ENCODE measurements at regions not wholly inside any gene's neighbourhood (a gene's known extent, or its start where the extent isn't known, plus 50 kb on each side); places are given as distances from the start of the nearest gene placed in this dataset.

DNA sequence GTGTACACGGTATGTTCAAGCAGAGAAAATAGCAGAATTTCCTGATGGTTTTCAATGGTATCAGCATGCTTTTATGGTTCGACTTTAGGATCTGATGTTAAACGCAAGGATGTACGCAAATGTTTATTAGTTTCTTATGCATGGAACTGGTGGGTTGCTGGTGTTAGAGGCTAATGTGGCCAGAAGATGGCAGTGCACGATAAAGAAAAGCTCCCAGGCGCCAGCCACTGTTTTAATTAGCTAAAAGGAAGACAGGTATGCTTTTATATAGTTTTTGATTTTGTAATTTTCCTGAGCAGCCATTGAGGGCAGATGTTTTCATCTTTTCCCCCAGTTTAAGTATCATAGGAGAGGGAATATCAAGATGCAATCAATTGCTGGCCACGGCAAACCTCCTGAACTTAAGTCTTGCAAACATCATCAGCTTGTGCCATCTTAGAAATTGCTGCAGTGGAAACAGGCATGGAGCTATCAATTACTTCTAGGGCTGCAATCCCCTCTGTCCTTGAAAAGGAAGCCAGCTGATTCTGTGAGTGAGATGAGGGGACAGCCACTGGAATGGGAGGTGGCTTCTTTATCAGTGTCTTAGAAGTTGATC is 648.5 kb upstream of the RBFOX1 start:
- WGBS, 2 donors, result 16 to 19% methylated on average over 7 of the region's 7 CpGs
- no peak for ATAC-seq (ENCODE audit: insufficient read depth, low FRiP score)

DNA sequence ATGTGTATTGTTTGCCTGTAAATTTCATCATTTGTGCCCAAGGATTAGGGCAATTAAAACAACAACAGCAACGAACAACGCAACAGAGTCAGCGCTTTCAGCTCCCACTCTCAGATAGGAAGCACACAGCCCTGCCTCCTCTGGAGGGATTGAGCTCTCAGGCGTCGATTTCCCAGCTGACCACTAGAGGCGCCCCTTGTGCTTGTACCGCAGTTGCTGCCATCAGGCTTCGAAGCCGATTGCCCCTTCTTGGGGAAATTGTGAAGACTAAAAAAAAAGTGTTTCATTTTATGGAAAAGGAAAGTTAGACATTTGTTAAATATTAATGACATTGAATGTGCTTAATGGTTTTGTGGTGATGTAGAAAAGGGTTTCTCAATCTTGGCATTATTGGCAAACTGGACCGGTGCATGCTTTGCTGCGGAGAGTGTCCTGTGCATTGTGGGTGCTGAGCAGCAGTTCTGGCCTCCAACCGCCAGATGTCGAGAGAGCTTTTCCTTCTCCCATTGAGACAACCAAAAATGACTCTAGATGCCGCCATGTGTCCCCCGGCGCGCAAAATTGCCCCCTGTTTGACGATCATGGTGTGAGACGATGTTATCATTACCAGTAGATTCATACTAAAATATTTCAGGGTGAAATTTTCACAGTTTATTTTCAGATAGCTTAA is 650.4 kb upstream of the RBFOX1 start:
- Histone ChIP-seq H3K9ac (ENCODE audit: insufficient read depth in 1 of 2, low read length in 2 of 2) (no peak overlapping the region), H3K4me1 (ENCODE audit: control insufficient read depth in 5 of 5, insufficient read depth in 5 of 5, low read length in 5 of 5) (no peaks in the 10 kb centered on the region), H3K27ac (ENCODE audit: low read depth in 1 of 2, low read length in 1 of 2) (no peak overlapping the region), H3K9me3 (ENCODE audit: control insufficient read depth in 4 of 4, insufficient read depth in 3 of 4, low read length in 3 of 4) (peaks cover 0 to 3% (median 0%) of the 10 kb centered on the region in 4 donors), H3K27me3 (ENCODE audit: control insufficient read depth in 3 of 3, insufficient read depth in 3 of 3, low read length in 2 of 3) (no peaks in the 10 kb centered on the region), H3K4me3 (no peak overlapping the region), H3K36me3 (ENCODE audit: control insufficient read depth in 4 of 4, insufficient read depth in 4 of 4, low read length in 4 of 4) (no peaks in the 10 kb centered on the region)
- ATAC-seq (ENCODE audit: insufficient read depth, low FRiP score) (no peak), DNase-seq (peak; percentile 1 to 35 (median 7))
- TF ChIP-seq, protein P1, sequence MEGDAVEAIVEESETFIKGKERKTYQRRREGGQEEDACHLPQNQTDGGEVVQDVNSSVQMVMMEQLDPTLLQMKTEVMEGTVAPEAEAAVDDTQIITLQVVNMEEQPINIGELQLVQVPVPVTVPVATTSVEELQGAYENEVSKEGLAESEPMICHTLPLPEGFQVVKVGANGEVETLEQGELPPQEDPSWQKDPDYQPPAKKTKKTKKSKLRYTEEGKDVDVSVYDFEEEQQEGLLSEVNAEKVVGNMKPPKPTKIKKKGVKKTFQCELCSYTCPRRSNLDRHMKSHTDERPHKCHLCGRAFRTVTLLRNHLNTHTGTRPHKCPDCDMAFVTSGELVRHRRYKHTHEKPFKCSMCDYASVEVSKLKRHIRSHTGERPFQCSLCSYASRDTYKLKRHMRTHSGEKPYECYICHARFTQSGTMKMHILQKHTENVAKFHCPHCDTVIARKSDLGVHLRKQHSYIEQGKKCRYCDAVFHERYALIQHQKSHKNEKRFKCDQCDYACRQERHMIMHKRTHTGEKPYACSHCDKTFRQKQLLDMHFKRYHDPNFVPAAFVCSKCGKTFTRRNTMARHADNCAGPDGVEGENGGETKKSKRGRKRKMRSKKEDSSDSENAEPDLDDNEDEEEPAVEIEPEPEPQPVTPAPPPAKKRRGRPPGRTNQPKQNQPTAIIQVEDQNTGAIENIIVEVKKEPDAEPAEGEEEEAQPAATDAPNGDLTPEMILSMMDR (IDR thresholded peaks at IDR 0.05; ENCODE audit: control extremely low read depth, extremely low read depth), result no peak
- 50 to 54% methylated on average over 19 of the region's 19 CpGs for WGBS, 2 donors

More for the DNA sequence above, 648.5 kb upstream of the RBFOX1 start:
- Histone ChIP-seq H3K27ac (ENCODE audit: low read depth in 1 of 2, low read length in 1 of 2) (no peak overlapping the region), H3K36me3 (ENCODE audit: control insufficient read depth in 4 of 4, insufficient read depth in 4 of 4, low read length in 4 of 4) (no peaks in the 10 kb centered on the region), H3K27me3 (ENCODE audit: control insufficient read depth in 3 of 3, insufficient read depth in 3 of 3, low read length in 2 of 3) (no peaks in the 10 kb centered on the region), H3K4me1 (ENCODE audit: control insufficient read depth in 5 of 5, insufficient read depth in 5 of 5, low read length in 5 of 5) (no peaks in the 10 kb centered on the region), H3K9ac (ENCODE audit: insufficient read depth in 1 of 2, low read length in 2 of 2) (no peak overlapping the region), H3K9me3 (ENCODE audit: control insufficient read depth in 4 of 4, insufficient read depth in 3 of 4, low read length in 3 of 4) (peaks cover 0 to 8% (median 3%) of the 10 kb centered on the region in 4 donors), H3K4me3 (no peak overlapping the region)
- DNase-seq, result peak; percentile 22 to 30 (median 26)
- TF ChIP-seq, protein P1 (IDR thresholded peaks at IDR 0.05; ENCODE audit: control extremely low read depth, extremely low read depth), result no peak

DNA sequence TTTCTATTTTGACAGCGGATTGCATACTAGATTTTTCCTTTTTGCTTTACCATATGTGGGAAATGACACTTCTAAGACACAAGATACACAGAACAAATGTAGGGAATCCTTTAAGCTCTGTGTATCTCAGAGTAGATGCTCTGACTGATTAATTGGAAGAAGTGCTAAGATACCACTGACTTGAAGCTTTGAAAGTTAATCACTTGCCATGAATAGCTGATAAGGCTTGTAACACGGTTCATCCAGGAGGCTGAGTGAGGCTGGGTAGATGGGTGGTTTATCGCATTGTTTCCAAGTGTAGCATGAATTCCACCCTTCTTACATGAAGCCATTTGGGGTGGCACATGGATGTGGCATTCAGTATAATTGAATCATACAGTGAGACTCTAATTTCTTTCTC is 654.1 kb upstream of the RBFOX1 start:
- no peak overlapping the region for H3K4me3 ChIP-seq
- TF ChIP-seq, protein P1 (IDR thresholded peaks at IDR 0.05; ENCODE audit: control extremely low read depth, extremely low read depth), result no peak
- ATAC-seq (ENCODE audit: insufficient read depth, low FRiP score) (no peak), DNase-seq (no peak)
- H3K9ac ChIP-seq (ENCODE audit: insufficient read depth in 1 of 2, low read length in 2 of 2), result no peak overlapping the region
- H3K4me1 ChIP-seq (ENCODE audit: control insufficient read depth in 5 of 5, insufficient read depth in 5 of 5, low read length in 5 of 5), result no peaks in the 10 kb centered on the region
- H3K36me3 ChIP-seq (ENCODE audit: control insufficient read depth in 4 of 4, insufficient read depth in 4 of 4, low read length in 4 of 4), result no peaks in the 10 kb centered on the region
- WGBS, 2 donors, result 65 to 77% methylated on average over 3 of the region's 3 CpGs
- H3K27ac ChIP-seq (ENCODE audit: low read depth in 1 of 2, low read length in 1 of 2), result no peak overlapping the region
- no peaks in the 10 kb centered on the region for H3K27me3 ChIP-seq (ENCODE audit: control insufficient read depth in 3 of 3, insufficient read depth in 3 of 3, low read length in 2 of 3)
- H3K9me3 ChIP-seq (ENCODE audit: control insufficient read depth in 4 of 4, insufficient read depth in 3 of 4, low read length in 3 of 4), result peaks cover 0 to 2% (median 0%) of the 10 kb centered on the region in 4 donors

All from lung (tissue), 11 donors.